SK-N-SH (cell line): ENCODE measurements at regions not wholly inside any gene's neighbourhood (a gene's known extent, or its start where the extent isn't known, plus 50 kb on each side); places are given as distances from the start of the nearest gene placed in this dataset.

ENCODE experiments used
- CTCF ChIP-seq: fragments of 200-600 bp; sonication (generic); IDR thresholded peaks from 2 replicates; pipeline ENCODE4 v1.6.1; 2017; ENCODE audit warnings: antibody characterized with exemption, mild to moderate bottlenecking, moderate library complexity
- FOSL2 ChIP-seq: IDR thresholded peaks from 2 replicates; pipeline ENCODE4 v1.4.0; 2012; ENCODE audit warnings: low read depth, mild to moderate bottlenecking, moderate library complexity, borderline replicate concordance
- FOXJ3 ChIP-seq: sonication (generic); formaldehyde crosslinking; IDR thresholded peaks from 2 replicates; pipeline ENCODE4 v1.5.1; 2020; ENCODE audit warnings: mild to moderate bottlenecking, missing genetic modification reagents
- NFIC ChIP-seq: IDR thresholded peaks from 2 replicates; pipeline ENCODE4 v1.4.0; 2012; ENCODE audit warnings: borderline replicate concordance
- RAD21 ChIP-seq: IDR thresholded peaks from 2 replicates; pipeline ENCODE4 v1.6.1; 2012; ENCODE audit warnings: mild to moderate bottlenecking, low read length

DNA sequence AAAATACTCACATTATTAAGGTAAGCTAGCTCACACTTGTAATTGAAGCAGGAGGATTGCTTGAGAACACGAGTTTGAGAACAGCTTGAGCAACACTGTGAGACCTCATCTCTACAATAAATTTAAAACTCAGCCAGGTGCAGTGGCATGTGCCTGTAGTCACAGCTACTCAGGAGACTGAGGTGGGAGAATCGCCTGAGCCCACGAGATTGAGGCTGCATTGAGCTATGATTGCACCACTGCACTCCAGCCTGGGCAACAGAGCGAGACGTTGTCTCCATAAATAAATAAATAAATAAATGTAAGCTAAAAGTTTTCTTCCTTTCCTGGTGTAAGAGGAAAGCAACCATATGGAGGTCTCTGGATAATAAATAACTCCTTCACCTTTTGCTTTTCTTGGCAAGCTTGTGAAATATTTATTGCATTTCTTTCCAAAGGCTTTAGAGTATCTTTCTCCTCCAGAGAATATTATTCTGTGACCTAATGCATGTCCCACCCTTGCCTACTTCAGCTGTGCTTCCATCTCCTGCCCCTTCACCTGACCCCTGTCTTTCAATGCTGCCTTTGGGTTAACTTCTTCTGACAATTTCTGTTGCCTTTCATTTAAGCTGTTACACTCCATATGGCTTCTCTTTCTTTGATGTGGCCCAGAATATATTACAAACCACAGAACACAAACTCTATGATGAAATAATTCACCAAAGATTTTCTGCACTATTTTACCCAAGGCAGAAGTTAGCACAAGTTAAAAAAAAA lies 280.7 kb upstream of the RND3 start:
- TF ChIP-seq FOXJ3 (no peak), RAD21 (no peak), NFIC (no peak), FOSL2 (no peak), CTCF (no peak)
